ENCODE measurements at regions not wholly inside any gene's neighbourhood (a gene's known extent, or its start where the extent isn't known, plus 50 kb on each side); places are given as distances from the start of the nearest gene placed in this dataset.

- Histone ChIP-seq H3K27me3 (no peaks in the 10 kb centered on the region), H3K4me3 (no peak overlapping the region), H3K27ac (no peak overlapping the region), H3K9me3 (no peaks in the 10 kb centered on the region), H3K4me1 (no peaks in the 10 kb centered on the region), H3K36me3 (no peaks in the 10 kb centered on the region)
- TF ChIP-seq CTCF (IDR thresholded peaks at IDR 0.05), result no peak
- DNase-seq (ENCODE audit: low spot score), result no peak
Measured at GRCh38 chr4:164304861-164305260, 449.1 kb upstream of the SMIM31 start.

GRCh38 chr4:164307262-164307661 is 446.7 kb upstream of the SMIM31 start:
- no peaks in the 10 kb centered on the region for H3K4me1 ChIP-seq
- H3K4me3 ChIP-seq, result no peak overlapping the region
- no peak for DNase-seq (ENCODE audit: low spot score)
- no peak overlapping the region for H3K27ac ChIP-seq
- no peaks in the 10 kb centered on the region for H3K27me3 ChIP-seq
- no peaks in the 10 kb centered on the region for H3K9me3 ChIP-seq
- TF ChIP-seq CTCF (IDR thresholded peaks at IDR 0.05), result no peak
- H3K36me3 ChIP-seq, result no peaks in the 10 kb centered on the region

- Histone ChIP-seq H3K36me3 (no peaks in the 10 kb centered on the region), H3K27me3 (no peaks in the 10 kb centered on the region), H3K4me3 (no peak overlapping the region), H3K27ac (no peak overlapping the region), H3K9me3 (no peaks in the 10 kb centered on the region), H3K4me1 (no peaks in the 10 kb centered on the region)
- TF ChIP-seq CTCF (IDR thresholded peaks at IDR 0.05), result no peak
- DNase-seq (ENCODE audit: low spot score), result no peak
Measured at GRCh38 chr4:164312671-164313070, 441.3 kb upstream of the SMIM31 start.

- H3K27me3 ChIP-seq, result no peaks in the 10 kb centered on the region
- no peak overlapping the region for H3K27ac ChIP-seq
- no peak for TF ChIP-seq CTCF (IDR thresholded peaks at IDR 0.05)
- no peak overlapping the region for H3K4me3 ChIP-seq
- no peaks in the 10 kb centered on the region for H3K36me3 ChIP-seq
- no peaks in the 10 kb centered on the region for H3K4me1 ChIP-seq
- no peak for DNase-seq (ENCODE audit: low spot score)
- H3K9me3 ChIP-seq, result no peaks in the 10 kb centered on the region
Measured at GRCh38 chr4:164313853-164314252, 440.1 kb upstream of the SMIM31 start.

GRCh38 chr4:164318350-164318749 is 435.6 kb upstream of the SMIM31 start:
- Histone ChIP-seq H3K27ac (no peak overlapping the region), H3K36me3 (no peaks in the 10 kb centered on the region), H3K4me3 (no peak overlapping the region), H3K4me1 (no peaks in the 10 kb centered on the region), H3K9me3 (no peaks in the 10 kb centered on the region), H3K27me3 (no peaks in the 10 kb centered on the region)
- no peak for TF ChIP-seq CTCF (IDR thresholded peaks at IDR 0.05)
- no peak for DNase-seq (ENCODE audit: low spot score)

- no peaks in the 10 kb centered on the region for H3K4me1 ChIP-seq
- TF ChIP-seq CTCF (IDR thresholded peaks at IDR 0.05), result no peak
- H3K36me3 ChIP-seq, result no peaks in the 10 kb centered on the region
Measured at GRCh38 chr4:164319688-164320087, 434.2 kb upstream of the SMIM31 start.

More at GRCh38 chr4:164319688-164320087, 434.2 kb upstream of the SMIM31 start:
- Histone ChIP-seq H3K27me3 (no peaks in the 10 kb centered on the region), H3K9me3 (no peaks in the 10 kb centered on the region), H3K27ac (no peak overlapping the region), H3K4me3 (no peak overlapping the region)
- DNase-seq (ENCODE audit: low spot score), result no peak

Measured in right atrium auricular region (tissue), 2 donors.